H1 (cell line): ENCODE measurements at regions not wholly inside any gene's neighbourhood (a gene's known extent, or its start where the extent isn't known, plus 50 kb on each side); places are given as distances from the start of the nearest gene placed in this dataset.

ENCODE experiments used
- CTCF ChIA-PET: fragments of 300-600 bp; sonication (Branson Sonifier 250); formaldehyde crosslinking; loops from one replicate; lab custom pipeline; 2021; ENCODE audit not compliant: partially characterized antibody; lab: Charles Lee
- POLR2A ChIA-PET: fragments of 300-600 bp; sonication (Branson Sonifier 250); formaldehyde crosslinking; loops from one replicate; lab custom pipeline; 2021; ENCODE audit warnings: inconsistent platforms; ENCODE audit not compliant: partially characterized antibody; lab: Charles Lee
- DNase-seq, 2 experiments: peaks; one replicate each; pipeline versions ENCODE4 v3.0.0 to v3.0.0-alpha.2; 2010 to 2022; ENCODE audit warnings: low spot score in 2 of 2, low read depth in 1 of 2, mixed read lengths in 1 of 2
- FAIRE-seq: peaks from 2 replicates; lab custom pipeline; 2011; peaks lifted over from hg19 to GRCh38; lab: Jason Lieb, UNC
- H2AFZ ChIP-seq: 2 replicates; pipeline ENCODE4 v1.8.1; 2012; ENCODE audit warnings: low read length, inconsistent platforms
- H2AK5ac ChIP-seq: 2 replicates; pipeline ENCODE4 v1.6.1; 2013; ENCODE audit warnings: low read depth, low read length
- H2BK120ac ChIP-seq: replicated peaks from 2 replicates; pipeline ENCODE3; 2013; ENCODE audit warnings: low read depth, low read length, inconsistent platforms
- H2BK12ac ChIP-seq: 2 replicates; pipeline ENCODE4 v1.6.1; 2013; ENCODE audit warnings: low read depth, low read length
- H2BK15ac ChIP-seq: 2 replicates; pipeline ENCODE4 v1.6.1; 2013; ENCODE audit warnings: low read length
- H2BK20ac ChIP-seq: 2 replicates; pipeline ENCODE4 v1.6.1; 2013; ENCODE audit warnings: low read length
- H2BK5ac ChIP-seq: 2 replicates; pipeline ENCODE4 v1.6.1; 2013; ENCODE audit warnings: low read depth, low read length
- H3K14ac ChIP-seq: 2 replicates; pipeline ENCODE4 v1.6.1; 2013; ENCODE audit warnings: inconsistent platforms; ENCODE audit not compliant: insufficient read length
- H3K18ac ChIP-seq: 2 replicates; pipeline ENCODE4 v1.6.1; 2013; ENCODE audit warnings: low read length; ENCODE audit errors: extremely low read depth
- H3K23ac ChIP-seq: 2 replicates; pipeline ENCODE4 v1.6.1; 2013; ENCODE audit warnings: inconsistent platforms; ENCODE audit not compliant: insufficient read length
- H3K23me2 ChIP-seq: 2 replicates; pipeline ENCODE4 v1.6.1; 2013; ENCODE audit warnings: low read depth, low read length
- H3K27ac ChIP-seq: 2 replicates; pipeline ENCODE4 v1.6.1; 2011; ENCODE audit warnings: low read depth, low read length, inconsistent platforms
- H3K27me3 ChIP-seq, 4 experiments: replicated peaks in 1 of 4; 1 replicate in 1 of 4; 2 replicates in 3 of 4; pipeline versions ENCODE4 v1.6.1 to v1.8.1; 2011 to 2013; ENCODE audit warnings: low read length in 3 of 4, mild to moderate bottlenecking in 3 of 4, inconsistent platforms in 2 of 4, mixed read lengths in 2 of 4, moderate library complexity in 1 of 4; ENCODE audit not compliant: control insufficient read depth in 3 of 4, insufficient read depth in 3 of 4; ENCODE audit errors: extremely low read depth in 1 of 4
- H3K36me3 ChIP-seq, 4 experiments: 2 replicates each; pipeline versions ENCODE4 v1.6.1 to v1.8.1; 2011 to 2013; ENCODE audit warnings: mild to moderate bottlenecking in 4 of 4, low read length in 3 of 4, moderate library complexity in 2 of 4, control low read depth in 1 of 4, inconsistent platforms in 1 of 4; ENCODE audit not compliant: insufficient read depth in 4 of 4, control insufficient read depth in 2 of 4
- H3K4ac ChIP-seq: replicated peaks from 2 replicates; pipeline ENCODE3; 2013; ENCODE audit warnings: low read length, low read depth, mixed read lengths, inconsistent platforms; ENCODE audit not compliant: insufficient read length
- H3K4me1 ChIP-seq, 4 experiments: replicated peaks in 1 of 4; 1 replicate in 1 of 4; 2 replicates in 3 of 4; pipeline versions ENCODE4 v1.6.1 to v1.8.1; 2011 to 2013; ENCODE audit warnings: low read length in 3 of 4, inconsistent platforms in 2 of 4, mixed read lengths in 1 of 4; ENCODE audit not compliant: insufficient read depth in 4 of 4, control insufficient read depth in 3 of 4
- H3K4me2 ChIP-seq, 2 experiments: 2 replicates each; pipeline versions ENCODE4 v1.6.1 to v1.8.1; 2011 to 2013; ENCODE audit warnings: low read depth in 2 of 2, low read length in 2 of 2, control low read depth in 1 of 2, inconsistent platforms in 1 of 2, mild to moderate bottlenecking in 1 of 2; ENCODE audit not compliant: insufficient read depth in 1 of 2
- H3K4me3 ChIP-seq, 4 experiments: fragments of 200-600, 300-600 bp in 1 of 4; sonication (generic), shearing (Covaris generic), sonication (Bioruptor Twin) in 1 of 4; 2 replicates each; pipeline versions ENCODE4 v1.5.1 to v1.8.1; 2011 to 2016; ENCODE audit warnings: low read length in 4 of 4, low read depth in 3 of 4, control low read depth in 2 of 4, inconsistent platforms in 2 of 4, mild to moderate bottlenecking in 2 of 4, mixed read lengths in 1 of 4, moderate library complexity in 1 of 4; ENCODE audit not compliant: insufficient read depth in 2 of 4; ENCODE audit errors: extremely low read depth in 1 of 4
- H3K56ac ChIP-seq: replicated peaks from 2 replicates; pipeline ENCODE3; 2013; ENCODE audit warnings: low read depth, mild to moderate bottlenecking, mixed read lengths, low read length, inconsistent platforms; ENCODE audit not compliant: insufficient read length
- H3K79me1 ChIP-seq: 2 replicates; pipeline ENCODE4 v1.6.1; 2013; ENCODE audit warnings: low read depth, low read length, control low read depth
- H3K79me2 ChIP-seq, 2 experiments: 2 replicates each; pipeline versions ENCODE4 v1.6.1 to v1.8.1; 2012 to 2013; ENCODE audit warnings: low read length in 2 of 2, mild to moderate bottlenecking in 2 of 2, inconsistent platforms in 1 of 2; ENCODE audit not compliant: insufficient read depth in 2 of 2, control insufficient read depth in 1 of 2
- H3K9ac ChIP-seq, 4 experiments: replicated peaks in 1 of 4; 1 replicate in 1 of 4; 2 replicates in 3 of 4; pipeline versions ENCODE4 v1.6.1 to v1.8.1; 2011 to 2013; ENCODE audit warnings: low read depth in 3 of 4, low read length in 3 of 4, control low read depth in 2 of 4, mild to moderate bottlenecking in 2 of 4, moderate library complexity in 2 of 4, inconsistent platforms in 1 of 4; ENCODE audit errors: extremely low read depth in 1 of 4
- H3K9me3 ChIP-seq, 2 experiments: 2 replicates each; pipeline versions ENCODE4 v1.6.1 to v1.8.1; 2012 to 2013; ENCODE audit warnings: mild to moderate bottlenecking in 2 of 2, moderate library complexity in 2 of 2, control low read depth in 1 of 2, inconsistent platforms in 1 of 2, low read depth in 1 of 2, low read length in 1 of 2, mixed read lengths in 1 of 2; ENCODE audit not compliant: insufficient read depth in 2 of 2
- H4K20me1 ChIP-seq, 2 experiments: replicated peaks in 1 of 2; 2 replicates each; pipeline versions ENCODE3 to v1.8.1; 2011 to 2013; ENCODE audit warnings: inconsistent platforms in 2 of 2, low read length in 2 of 2, mild to moderate bottlenecking in 1 of 2; ENCODE audit not compliant: insufficient read depth in 2 of 2, control insufficient read depth in 1 of 2
- H4K5ac ChIP-seq: 2 replicates; pipeline ENCODE4 v1.6.1; 2013; ENCODE audit warnings: low read length, low read depth, mixed read lengths, inconsistent platforms; ENCODE audit not compliant: insufficient read length
- H4K8ac ChIP-seq: 2 replicates; pipeline ENCODE4 v1.8.0; 2013; ENCODE audit warnings: mild to moderate bottlenecking, moderate library complexity, low read length, inconsistent platforms; ENCODE audit not compliant: insufficient read depth; ENCODE audit errors: extremely low read depth
- H4K91ac ChIP-seq: replicated peaks from 2 replicates; pipeline ENCODE3; 2013; ENCODE audit warnings: low read length, mixed read lengths, inconsistent platforms; ENCODE audit not compliant: insufficient read length
- CTBP2 ChIP-seq: IDR thresholded peaks from 2 replicates; pipeline ENCODE4 v1.7.0; 2011; ENCODE audit warnings: borderline replicate concordance, mild to moderate bottlenecking, moderate library complexity, mixed read lengths, low read length; ENCODE audit not compliant: insufficient read depth, insufficient read length
- JUN ChIP-seq: IDR thresholded peaks from 2 replicates; pipeline ENCODE4 v1.6.1; 2011; ENCODE audit warnings: low read depth, mild to moderate bottlenecking, improper control_type of control experiment, low read length
- JUND ChIP-seq: IDR thresholded peaks from 2 replicates; pipeline ENCODE4 v1.6.1; 2011; ENCODE audit warnings: mild to moderate bottlenecking, improper control_type of control experiment, low read length
- KDM4A ChIP-seq: IDR thresholded peaks from one replicate; pipeline ENCODE4 v1.7.1; 2012; ENCODE audit warnings: low read depth, mild to moderate bottlenecking, moderate library complexity, low read length, inconsistent platforms; ENCODE audit not compliant: severe bottlenecking
- KDM5A ChIP-seq: fragments of 200-600 bp; IDR thresholded peaks from 2 replicates; pipeline ENCODE4 v1.7.1; 2012; ENCODE audit warnings: mild to moderate bottlenecking, low read length, inconsistent platforms, mixed read lengths
- POU5F1 ChIP-seq: IDR thresholded peaks from 2 replicates; pipeline ENCODE4 v1.6.1; 2011; ENCODE audit warnings: low read depth, mild to moderate bottlenecking, low read length, moderate library complexity
- RFX5 ChIP-seq: IDR thresholded peaks from 2 replicates; pipeline ENCODE4 v1.6.1; 2011; ENCODE audit warnings: low read depth, low read length, improper control_type of control experiment, borderline replicate concordance
- SIN3A ChIP-seq, 2 experiments: IDR thresholded peaks in 1 of 2; conservative IDR thresholded peaks in 1 of 2; 2 replicates each; pipeline ENCODE4 v1.6.1; 2011 to 2012; ENCODE audit warnings: low read length in 2 of 2, improper control_type of control experiment in 1 of 2, low read depth in 1 of 2, mild to moderate bottlenecking in 1 of 2
- WGBS, 2 experiments: shearing (Covaris generic) in 1 of 2; methylation state at CpG; one replicate each; pipeline versions ENCODE4 v1.1.6 to v1.1.7; 2013 to 2015; ENCODE audit warnings: low lambda C conversion rate in 2 of 2, mixed read lengths in 2 of 2, inconsistent platforms in 1 of 2, low coverage in 1 of 2, missing lambda C conversion rate in 1 of 2; ENCODE audit not compliant: insufficient replicate concordance in 2 of 2, insufficient coverage in 1 of 2, insufficient read length in 1 of 2; ENCODE audit errors: extremely low coverage in 1 of 2, missing lambda C conversion rate in 1 of 2; 5-methylcytosine and 5-hydroxymethylcytosine counted together

- no peak overlapping the region for H4K91ac ChIP-seq
- no peaks in the 10 kb centered on the region for H3K79me1 ChIP-seq
- WGBS, 2 experiments, result 69% methylated on average over 1 of the region's 1 CpG; no CpG with 5 or more reads in 1 of the 2 experiments
- H3K36me3 ChIP-seq, result no peaks in the 10 kb centered on the region; a peak in 1 of 8 replicates
- H2BK5ac ChIP-seq, result peak overlapping the region; percentile 61; the same call in 1 of the 2 replicates
- no peak overlapping the region for H2BK120ac ChIP-seq
- no peak overlapping the region for H3K23ac ChIP-seq
- TF ChIP-seq JUN (no peak), KDM4A (no peak), JUND (no peak), SIN3A (conservative IDR thresholded peaks at IDR 0.05 in 1 of 2, IDR thresholded peaks at IDR 0.05 in 1 of 2; ENCODE audit: low read depth in 1 of 2, low read length in 2 of 2) (no peak), CTBP2 (no peak), KDM5A (no peak), POU5F1 (no peak), RFX5 (no peak)
- H3K18ac ChIP-seq, result no peak overlapping the region
- H3K23me2 ChIP-seq, result no peaks in the 10 kb centered on the region
- no peak overlapping the region for H3K27ac ChIP-seq
- DNase-seq, result no peak
- H3K56ac ChIP-seq, result no peak overlapping the region
- no peak overlapping the region for H4K8ac ChIP-seq
- FAIRE-seq, result no peak
- no peak overlapping the region for H2AK5ac ChIP-seq
- H2BK20ac ChIP-seq, result no peak overlapping the region; the same call in 1 of the 2 replicates
- peak overlapping the region; percentile 92; the same call in 1 of the 2 replicates for H2AFZ ChIP-seq
- no peak overlapping the region for H3K14ac ChIP-seq
- H3K4ac ChIP-seq, result no peak overlapping the region
- H4K20me1 ChIP-seq, result no peaks in the 10 kb centered on the region
- ChIA-PET CTCF (interaction anchor here (0.6 to 0.8 kb wide), 2 partner anchors 24 to 218 kb away, joined by 3 read pairs; no protein-coding TSS in a partner anchor), POLR2A (no interaction called here)
- H3K9ac ChIP-seq, result no peak overlapping the region
- H4K5ac ChIP-seq, result no peak overlapping the region
- H3K9me3 ChIP-seq, result peaks cover 0 to 2% of the 10 kb centered on the region in 2 experiments; a peak in 1 of 4 replicates
- no peaks in the 10 kb centered on the region for H3K79me2 ChIP-seq
- H2BK15ac ChIP-seq, result no peak overlapping the region
- no peak overlapping the region for H2BK12ac ChIP-seq
- H3K27me3 ChIP-seq, result no peaks in the 10 kb centered on the region
- H3K4me2 ChIP-seq, result no peak overlapping the region
- H3K4me3 ChIP-seq, result no peak overlapping the region
- H3K4me1 ChIP-seq, result peaks cover 0 to 3% (median 0%) of the 10 kb centered on the region in 4 experiments; a peak in 1 of 7 replicates
These were observed 756.1 kb upstream of the MIR17HG start for GRCh38 chr13:90591260-90591926.
